Esophagus muscularis mucosa (tissue), 4 donors: ENCODE measurements at regions not wholly inside any gene's neighbourhood (a gene's known extent, or its start where the extent isn't known, plus 50 kb on each side); places are given as distances from the start of the nearest gene placed in this dataset.

Experiments used
- DNase-seq: peaks from one replicate; pipeline ENCODE4 v3.0.0-alpha.2; 2017; ENCODE audit errors: extremely low spot score
- H3K27ac ChIP-seq, 4 donors: fragments of 200-600 bp; sonication (generic); replicated peaks in 1 of 4; 1 replicate in 3 of 4; 2 replicates in 1 of 4; pipeline ENCODE4 v1.5.1; 2016 to 2019; ENCODE audit warnings: mild to moderate bottlenecking in 1 of 4
- H3K27me3 ChIP-seq, 4 donors: fragments of 200-600 bp; sonication (generic); one replicate each; pipeline versions ENCODE4 v1.5.1 to v1.6.0; 2016 to 2019
- H3K36me3 ChIP-seq, 4 donors: fragments of 200-600 bp; sonication (generic); one replicate each; pipeline ENCODE4 v1.5.1; 2016 to 2019
- H3K4me1 ChIP-seq, 4 donors: fragments of 200-600 bp; sonication (generic); one replicate each; pipeline ENCODE4 v1.5.1; 2016 to 2019
- H3K4me3 ChIP-seq, 4 donors: fragments of 200-600 bp; sonication (generic); 1 replicate in 2 of 4; 2 replicates in 2 of 4; pipeline ENCODE4 v1.5.1; 2016 to 2019; ENCODE audit warnings: mild to moderate bottlenecking in 4 of 4, moderate library complexity in 1 of 4
- H3K9me3 ChIP-seq, 4 donors: fragments of 200-600 bp; sonication (generic); 1 replicate in 3 of 4; 2 replicates in 1 of 4; pipeline ENCODE4 v1.5.1; 2016 to 2019
- CTCF ChIP-seq, 3 experiments: fragments of 200-600 bp in 2 of 3; fragments of 450-650 bp in 1 of 3; sonication (generic) in 2 of 3; IDR thresholded peaks; one replicate each; pipeline ENCODE4 v1.5.1; 2017 to 2019; ENCODE audit warnings: antibody characterized with exemption in 3 of 3, mild to moderate bottlenecking in 2 of 3, moderate library complexity in 1 of 3
- EP300 ChIP-seq: sonication (generic); formaldehyde crosslinking; IDR thresholded peaks from one replicate; pipeline ENCODE4 v1.6.1; 2017; ENCODE audit warnings: antibody characterized with exemption
- POLR2A ChIP-seq: fragments of 450-650 bp; IDR thresholded peaks from one replicate; pipeline ENCODE4 v1.6.1; 2017; ENCODE audit warnings: antibody characterized with exemption, moderate library complexity, mild to moderate bottlenecking, low read depth
- POLR2AphosphoS5 ChIP-seq, 2 donors: sonication (generic); formaldehyde crosslinking; IDR thresholded peaks; one replicate each; pipeline ENCODE4 v1.6.1; 2017; ENCODE audit warnings: antibody characterized with exemption in 2 of 2
- WGBS: methylation state at CpG from one replicate; pipeline ENCODE4 v1.1.5; 2018; 5-methylcytosine and 5-hydroxymethylcytosine counted together
- intact Hi-C: fragments of 100-400 bp; cut with DNase I; formaldehyde crosslinking; loops from one replicate; pipeline ENCODE4 v1.15.1; 2023

DNA sequence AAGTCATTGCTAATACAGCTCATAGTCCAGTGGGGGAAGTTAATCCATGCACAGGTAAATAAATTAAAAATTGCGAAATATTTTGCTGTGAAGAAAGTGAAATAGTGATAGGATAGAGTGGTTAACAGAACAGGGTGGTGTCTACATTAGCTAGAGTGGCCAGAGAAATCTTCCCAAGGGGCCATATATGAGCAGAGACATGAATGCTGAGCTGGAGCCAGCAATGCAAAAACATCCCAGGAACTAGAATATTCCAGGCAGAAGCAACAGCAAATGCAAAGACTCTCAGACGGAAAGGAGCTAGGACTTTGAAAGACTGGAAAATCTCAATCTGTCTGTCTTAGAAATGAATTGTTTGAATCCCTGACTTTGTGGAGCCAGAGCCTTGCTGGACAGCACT, 1221.6 kb downstream of the MAT2B start:
- TF ChIP-seq POLR2A, result no peak
- Histone ChIP-seq H3K9me3 (no peaks in the 10 kb centered on the region), H3K4me3 (no peak overlapping the region), H3K27ac (no peak overlapping the region), H3K36me3 (no peaks in the 10 kb centered on the region), H3K27me3 (no peaks in the 10 kb centered on the region), H3K4me1 (no peaks in the 10 kb centered on the region)
- 84% methylated on average over 2 of the region's 2 CpGs for WGBS
- no peak for DNase-seq
- intact Hi-C loops, result no loop called here

DNA sequence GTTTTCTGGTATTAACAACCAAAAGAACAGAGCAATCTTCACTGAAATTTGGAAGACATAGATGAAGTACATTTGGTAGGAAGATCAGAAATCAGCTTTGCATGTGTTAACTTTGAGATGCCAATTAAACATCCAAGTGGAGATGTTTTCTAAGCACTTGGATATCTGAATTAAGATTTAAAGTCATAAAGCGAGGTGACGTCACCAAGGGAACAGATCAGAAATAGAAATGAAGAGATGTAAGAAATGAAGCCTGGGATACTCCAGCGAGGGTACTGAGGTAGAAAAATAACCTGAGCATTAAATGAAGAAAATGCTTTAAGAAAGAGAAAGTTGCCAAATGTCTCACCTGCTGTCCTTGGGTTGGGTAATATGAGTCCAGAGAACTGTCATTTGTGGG, 1223.3 kb downstream of the MAT2B start:
- no peaks in the 10 kb centered on the region for H3K27me3 ChIP-seq
- H3K4me3 ChIP-seq, result no peak overlapping the region
- no peaks in the 10 kb centered on the region for H3K9me3 ChIP-seq
- intact Hi-C loops, result no loop called here
- no peak overlapping the region for H3K27ac ChIP-seq
- WGBS, result 86% methylated on average over 3 of the region's 3 CpGs
- H3K36me3 ChIP-seq, result no peaks in the 10 kb centered on the region
- TF ChIP-seq EP300 (no peak), POLR2A (no peak)
- H3K4me1 ChIP-seq, result no peaks in the 10 kb centered on the region
- DNase-seq, result no peak

GRCh38 chr5:164735334-164735733, 1229.9 kb downstream of the MAT2B start:
- no peaks in the 10 kb centered on the region for H3K27me3 ChIP-seq
- H3K4me3 ChIP-seq, result no peak overlapping the region
- no peaks in the 10 kb centered on the region for H3K36me3 ChIP-seq
- TF ChIP-seq POLR2AphosphoS5 (IDR thresholded peaks at IDR 0.05) (no peak), CTCF (IDR thresholded peaks at IDR 0.05) (no peak), EP300 (no peak), POLR2A (no peak)
- DNase-seq, result no peak
- no peaks in the 10 kb centered on the region for H3K9me3 ChIP-seq
- intact Hi-C loops, result no loop called here
- H3K4me1 ChIP-seq, result no peaks in the 10 kb centered on the region
- no peak overlapping the region for H3K27ac ChIP-seq

GRCh38 chr5:164741376-164741775, 1236.0 kb downstream of the MAT2B start:
- WGBS, result 90% methylated on average over 3 of the region's 3 CpGs
- intact Hi-C loops, result no loop called here
- H3K36me3 ChIP-seq, result no peaks in the 10 kb centered on the region

DNA sequence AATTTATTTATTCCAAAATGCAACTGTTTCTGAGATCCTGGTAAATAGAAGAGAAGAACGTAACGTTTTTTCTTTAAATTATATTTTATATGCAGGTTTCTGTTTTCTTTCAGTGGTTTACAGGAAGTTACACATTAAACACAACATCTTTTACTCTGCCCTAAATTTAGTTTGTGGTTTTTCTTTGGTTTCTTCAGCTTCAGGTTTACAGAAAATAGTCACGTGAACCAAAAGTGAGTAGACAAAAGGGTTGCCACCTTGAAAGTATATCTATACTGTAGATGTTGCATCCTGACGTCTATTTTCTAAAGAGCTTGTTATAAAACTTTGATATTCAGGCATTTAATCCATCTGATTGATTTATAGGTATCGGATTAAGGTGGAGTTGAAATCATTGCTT, 1236.6 kb downstream of the MAT2B start:
- no peak for TF ChIP-seq POLR2AphosphoS5 (IDR thresholded peaks at IDR 0.05)
- TF ChIP-seq EP300, result no peak
- TF ChIP-seq POLR2A, result no peak
- no peak for TF ChIP-seq CTCF (IDR thresholded peaks at IDR 0.05)
- DNase-seq, result no peak
- Histone ChIP-seq H3K36me3 (no peaks in the 10 kb centered on the region), H3K9me3 (no peaks in the 10 kb centered on the region), H3K27me3 (no peaks in the 10 kb centered on the region), H3K4me3 (no peak overlapping the region), H3K27ac (no peak overlapping the region), H3K4me1 (no peaks in the 10 kb centered on the region)
- intact Hi-C loops, result no loop called here
- 78% methylated on average over 5 of the region's 5 CpGs for WGBS

More at GRCh38 chr5:164741376-164741775, 1236.0 kb downstream of the MAT2B start:
- Histone ChIP-seq H3K4me1 (no peaks in the 10 kb centered on the region), H3K27ac (no peak overlapping the region), H3K27me3 (no peaks in the 10 kb centered on the region), H3K4me3 (no peak overlapping the region), H3K9me3 (no peaks in the 10 kb centered on the region)
- DNase-seq, result no peak
- TF ChIP-seq EP300 (no peak), POLR2AphosphoS5 (IDR thresholded peaks at IDR 0.05) (no peak), POLR2A (no peak), CTCF (IDR thresholded peaks at IDR 0.05) (no peak)

DNA sequence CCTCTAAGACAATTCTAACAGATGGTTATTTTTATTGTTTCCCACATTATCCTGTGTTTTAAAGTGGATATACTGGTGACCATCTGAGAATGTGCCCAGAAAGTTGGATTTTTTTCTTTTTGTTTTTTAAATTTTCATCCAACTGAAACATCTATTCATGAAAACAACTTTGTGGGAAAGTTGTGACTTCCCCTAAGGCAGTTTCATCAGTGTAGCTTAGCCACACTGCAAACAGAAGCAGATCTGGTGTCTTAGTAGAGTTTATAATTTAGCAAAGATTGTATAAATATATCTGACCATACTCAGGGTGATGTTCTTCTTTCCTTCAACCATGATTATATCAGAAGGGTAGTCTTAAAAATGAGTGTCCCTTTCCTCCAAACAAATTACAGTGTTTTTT, 1241.3 kb downstream of the MAT2B start:
- Histone ChIP-seq H3K4me1 (no peaks in the 10 kb centered on the region), H3K36me3 (no peaks in the 10 kb centered on the region), H3K27me3 (no peaks in the 10 kb centered on the region), H3K9me3 (no peaks in the 10 kb centered on the region), H3K4me3 (no peak overlapping the region), H3K27ac (no peak overlapping the region)
- TF ChIP-seq EP300 (no peak), POLR2AphosphoS5 (IDR thresholded peaks at IDR 0.05) (no peak), CTCF (IDR thresholded peaks at IDR 0.05) (no peak), POLR2A (no peak)
- intact Hi-C loops, result no loop called here
- DNase-seq, result no peak
